H9 (cell line): ENCODE measurements at regions not wholly inside any gene's neighbourhood (a gene's known extent, or its start where the extent isn't known, plus 50 kb on each side); places are given as distances from the start of the nearest gene placed in this dataset.

Experiments
- DNase-seq: peaks from one replicate; pipeline ENCODE4 v3.0.0-alpha.2; 2017
- H2AFZ ChIP-seq: one replicate; pipeline ENCODE4 v1.6.1; 2013; ENCODE audit warnings: mild to moderate bottlenecking, low read length, control low read depth, moderate library complexity
- H2AK5ac ChIP-seq: 2 replicates; pipeline ENCODE4 v1.6.1; 2013; ENCODE audit warnings: low read length, control low read depth, mixed read lengths; ENCODE audit not compliant: insufficient read length
- H2BK120ac ChIP-seq: one replicate; pipeline ENCODE4 v1.6.1; 2013; ENCODE audit warnings: low read depth, mild to moderate bottlenecking, low read length, control low read depth, inconsistent platforms; ENCODE audit not compliant: poor library complexity, severe bottlenecking
- H2BK12ac ChIP-seq: 2 replicates; pipeline ENCODE4 v1.6.1; 2013; ENCODE audit warnings: low read length, control low read depth, mixed read lengths, low read depth; ENCODE audit not compliant: insufficient read length
- H2BK15ac ChIP-seq: 2 replicates; pipeline ENCODE4 v1.6.1; 2013; ENCODE audit warnings: low read depth, low read length, control low read depth
- H2BK20ac ChIP-seq: one replicate; pipeline ENCODE4 v1.6.1; 2013; ENCODE audit warnings: low read depth, mild to moderate bottlenecking, low read length, control low read depth, inconsistent platforms; ENCODE audit not compliant: poor library complexity, severe bottlenecking
- H2BK5ac ChIP-seq: 2 replicates; pipeline ENCODE4 v1.6.1; 2013; ENCODE audit warnings: low read length, control low read depth, mixed read lengths; ENCODE audit not compliant: insufficient read length
- H3K14ac ChIP-seq: 2 replicates; pipeline ENCODE4 v1.6.1; 2013; ENCODE audit warnings: low read length, control low read depth; ENCODE audit not compliant: insufficient read depth
- H3K18ac ChIP-seq: 2 replicates; pipeline ENCODE4 v1.6.1; 2013; ENCODE audit warnings: low read depth, mild to moderate bottlenecking, mixed read lengths, low read length, control low read depth; ENCODE audit not compliant: insufficient read length
- H3K23ac ChIP-seq: 2 replicates; pipeline ENCODE4 v1.6.1; 2013; ENCODE audit warnings: low read length, control low read depth, mixed read lengths, low read depth; ENCODE audit not compliant: insufficient read length
- H3K23me2 ChIP-seq: 2 replicates; pipeline ENCODE4 v1.6.1; 2013; ENCODE audit warnings: low read depth, mild to moderate bottlenecking, mixed read lengths, low read length, control low read depth; ENCODE audit not compliant: insufficient read length, poor library complexity, severe bottlenecking
- H3K27ac ChIP-seq: 2 replicates; pipeline ENCODE4 v1.5.1; 2013; ENCODE audit warnings: low read length, control low read depth, mixed read lengths, low read depth; ENCODE audit not compliant: insufficient read length
- H3K27me3 ChIP-seq: 2 replicates; pipeline ENCODE4 v1.6.1; 2013; ENCODE audit warnings: low read length, control low read depth, inconsistent platforms; ENCODE audit not compliant: insufficient read depth
- H3K4ac ChIP-seq: 2 replicates; pipeline ENCODE4 v1.6.1; 2013; ENCODE audit warnings: low read depth, mild to moderate bottlenecking, control low read depth, inconsistent platforms, low read length, moderate library complexity
- H3K4me1 ChIP-seq: 2 replicates; pipeline ENCODE4 v1.6.1; 2013; ENCODE audit warnings: low read length, control low read depth, inconsistent platforms; ENCODE audit not compliant: insufficient read depth
- H3K4me2 ChIP-seq: 2 replicates; pipeline ENCODE4 v1.6.1; 2013; ENCODE audit warnings: low read length, control low read depth, mixed read lengths; ENCODE audit not compliant: insufficient read length, insufficient read depth
- H3K56ac ChIP-seq: 2 replicates; pipeline ENCODE4 v1.6.1; 2013; ENCODE audit warnings: low read depth, mild to moderate bottlenecking, mixed read lengths, low read length, control low read depth; ENCODE audit not compliant: insufficient read length
- H3K79me1 ChIP-seq: 2 replicates; pipeline ENCODE4 v1.6.1; 2013; ENCODE audit warnings: low read depth, mild to moderate bottlenecking, moderate library complexity, low read length, control low read depth, inconsistent platforms; ENCODE audit not compliant: insufficient read depth, poor library complexity, severe bottlenecking
- H3K79me2 ChIP-seq: 2 replicates; pipeline ENCODE4 v1.6.1; 2013; ENCODE audit warnings: low read length, control low read depth, inconsistent platforms; ENCODE audit not compliant: insufficient read depth
- H3K9ac ChIP-seq: 2 replicates; pipeline ENCODE4 v1.6.1; 2013; ENCODE audit warnings: low read length, control low read depth, mixed read lengths; ENCODE audit not compliant: insufficient read length; ENCODE audit errors: extremely low read depth
- H3K9me3 ChIP-seq: one replicate; pipeline ENCODE4 v1.6.1; 2013; ENCODE audit warnings: low read depth, low read length, inconsistent platforms; ENCODE audit not compliant: control insufficient read depth
- H3T11ph ChIP-seq: one replicate; pipeline ENCODE4 v1.6.1; 2013; ENCODE audit warnings: mild to moderate bottlenecking, low read length, control low read depth, inconsistent platforms
- H4K20me1 ChIP-seq: one replicate; pipeline ENCODE4 v1.6.1; 2013; ENCODE audit not compliant: control insufficient read depth, insufficient read length, insufficient read depth
- H4K5ac ChIP-seq: 2 replicates; pipeline ENCODE4 v1.6.1; 2013; ENCODE audit warnings: low read depth, mild to moderate bottlenecking, mixed read lengths, low read length, control low read depth; ENCODE audit not compliant: insufficient read length
- H4K8ac ChIP-seq: replicated peaks from 2 replicates; pipeline ENCODE4 v1.6.1; 2013; ENCODE audit warnings: low read length, control low read depth, mixed read lengths, low read depth; ENCODE audit not compliant: insufficient read length
- H4K91ac ChIP-seq: 2 replicates; pipeline ENCODE4 v1.6.1; 2013; ENCODE audit warnings: low read depth, mild to moderate bottlenecking, moderate library complexity, mixed read lengths, low read length, control low read depth; ENCODE audit not compliant: insufficient read length
- H3K27ac Mint-ChIP-seq, 3 experiments: 2 replicates in 2 of 3; 3 replicates in 1 of 3; pipeline ENCODE4 v1.8.0; 2020 to 2021; ENCODE audit warnings: mixed read lengths in 3 of 3, mild to moderate bottlenecking in 1 of 3, moderate library complexity in 1 of 3
- H3K27me3 Mint-ChIP-seq: 2 replicates; pipeline ENCODE4 v1.8.0; 2021; ENCODE audit warnings: low read depth, mild to moderate bottlenecking, moderate library complexity, mixed read lengths
- H3K36me3 Mint-ChIP-seq, 3 experiments: 2 replicates in 2 of 3; 3 replicates in 1 of 3; pipeline ENCODE4 v1.8.0; 2020 to 2021; ENCODE audit warnings: low read depth in 3 of 3, mixed read lengths in 3 of 3; ENCODE audit not compliant: insufficient read depth in 1 of 3
- H3K4me1 Mint-ChIP-seq, 2 experiments: 2 replicates each; pipeline ENCODE4 v1.8.0; 2020; ENCODE audit warnings: mixed read lengths in 2 of 2
- H3K4me3 Mint-ChIP-seq, 2 experiments: 2 replicates in 1 of 2; 3 replicates in 1 of 2; pipeline ENCODE4 v1.8.0; 2020 to 2021; ENCODE audit warnings: mild to moderate bottlenecking in 2 of 2, mixed read lengths in 2 of 2, moderate library complexity in 1 of 2
- H3K9me3 Mint-ChIP-seq, 2 experiments: 2 replicates in 1 of 2; 3 replicates in 1 of 2; pipeline ENCODE4 v1.8.0; 2020; ENCODE audit warnings: mild to moderate bottlenecking in 2 of 2, mixed read lengths in 2 of 2, moderate library complexity in 1 of 2
- CTCF ChIP-seq: fragments of 200-600 bp; sonication (generic); conservative IDR thresholded peaks from 3 replicates; pipeline ENCODE4 v1.8.0; 2021; ENCODE audit warnings: antibody characterized with exemption, mild to moderate bottlenecking
- WGBS: extraction: QIAGEN DNeasy Blood & Tissue Kit; methylation state at CpG from one replicate; pipeline ENCODE4 v1.1.7; 2013; ENCODE audit warnings: missing lambda C conversion rate, low lambda C conversion rate, mixed read lengths; ENCODE audit not compliant: insufficient read length; ENCODE audit errors: extremely low coverage; 5-methylcytosine and 5-hydroxymethylcytosine counted together

GRCh38 chr2:128540670-128541069, 222.0 kb upstream of the HS6ST1 start:
- no peak overlapping the region for H2BK5ac ChIP-seq
- H3K4me2 ChIP-seq = no peak overlapping the region
- no CpG with 5 or more reads among the region's 3 CpGs for WGBS
- no peak overlapping the region for H4K91ac ChIP-seq
- no peak overlapping the region for H2BK12ac ChIP-seq
- H4K20me1 ChIP-seq = no peaks in the 10 kb centered on the region
- H3K27me3 Mint-ChIP-seq = peaks cover 1% of the 10 kb centered on the region
- no peak overlapping the region for H2BK120ac ChIP-seq
- no peaks in the 10 kb centered on the region for H3K79me1 ChIP-seq
- no peak overlapping the region for H3K27ac ChIP-seq
- H3K27ac Mint-ChIP-seq = no peak overlapping the region
- no peak overlapping the region for H2BK15ac ChIP-seq
- H4K8ac ChIP-seq = no peak overlapping the region
- no peak for TF ChIP-seq CTCF
- H2BK20ac ChIP-seq = no peak overlapping the region
- H3K36me3 Mint-ChIP-seq = peaks cover 0 to 5% (median 0%) of the 10 kb centered on the region in 3 experiments; a peak in 3 of 7 replicates
- H3T11ph ChIP-seq = no peak overlapping the region
- H2AFZ ChIP-seq = no peak overlapping the region
- no peak overlapping the region for H3K14ac ChIP-seq
- no peak for DNase-seq
- H3K79me2 ChIP-seq = no peaks in the 10 kb centered on the region
- peaks cover 0 to 7% of the 10 kb centered on the region in 2 experiments; a peak in 2 of 5 replicates for H3K9me3 Mint-ChIP-seq
- H3K4ac ChIP-seq = no peak overlapping the region
- peaks cover 34 to 35% of the 10 kb centered on the region in 2 experiments for H3K4me1 Mint-ChIP-seq
- no peak overlapping the region for H3K4me3 Mint-ChIP-seq
- H4K5ac ChIP-seq = no peak overlapping the region
- no peak overlapping the region for H3K23ac ChIP-seq
- no peak overlapping the region for H3K56ac ChIP-seq
- H2AK5ac ChIP-seq = no peak overlapping the region
- peaks cover 1% of the 10 kb centered on the region; the same call in 1 of the 2 replicates for H3K4me1 ChIP-seq
- H3K9me3 ChIP-seq = no peaks in the 10 kb centered on the region
- H3K23me2 ChIP-seq = no peaks in the 10 kb centered on the region
- no peak overlapping the region for H3K9ac ChIP-seq
- H3K27me3 ChIP-seq = no peaks in the 10 kb centered on the region
- H3K18ac ChIP-seq = no peak overlapping the region
